Keratinocyte (primary cell): ENCODE measurements at regions not wholly inside any gene's neighbourhood (a gene's known extent, or its start where the extent isn't known, plus 50 kb on each side); places are given as distances from the start of the nearest gene placed in this dataset.

Source experiments
- DNase-seq: peaks from one replicate; pipeline ENCODE4 v3.0.0-alpha.2; 2011; ENCODE audit warnings: low read depth, missing footprints, low spot score
- FAIRE-seq: peaks from 2 replicates; lab custom pipeline; 2011; peaks lifted over from hg19 to GRCh38; lab: Jason Lieb, UNC
- H2AFZ ChIP-seq: 2 replicates; pipeline ENCODE4 v1.6.0; 2012; ENCODE audit warnings: low read length, control low read depth, inconsistent platforms; ENCODE audit not compliant: control insufficient read depth
- H3K27ac ChIP-seq: 2 replicates; pipeline ENCODE4 v1.5.1; 2011; ENCODE audit warnings: low read length; ENCODE audit not compliant: control insufficient read depth, insufficient read depth
- H3K27me3 ChIP-seq: 3 replicates; pipeline ENCODE4 v1.6.0; 2011; ENCODE audit warnings: low read length; ENCODE audit not compliant: control insufficient read depth, insufficient read depth; ENCODE audit errors: extremely low read depth
- H3K36me3 ChIP-seq, 2 experiments: 2 replicates in 1 of 2; 3 replicates in 1 of 2; pipeline ENCODE4 v1.5.1; 2011; ENCODE audit warnings: low read length in 2 of 2, mild to moderate bottlenecking in 1 of 2; ENCODE audit not compliant: control insufficient read depth in 2 of 2, insufficient read depth in 2 of 2; ENCODE audit errors: extremely low read depth in 1 of 2
- H3K4me1 ChIP-seq: 3 replicates; pipeline ENCODE4 v1.5.1; 2011; ENCODE audit warnings: low read length; ENCODE audit not compliant: control insufficient read depth, insufficient read depth; ENCODE audit errors: extremely low read depth
- H3K4me2 ChIP-seq: 3 replicates; pipeline ENCODE4 v1.6.0; 2011; ENCODE audit warnings: low read depth, low read length; ENCODE audit not compliant: control insufficient read depth, insufficient read depth; ENCODE audit errors: extremely low read depth
- H3K4me3 ChIP-seq, 3 experiments: fragments of 200-600 bp in 1 of 3; sonication (generic) in 1 of 3; 2 replicates in 2 of 3; 3 replicates in 1 of 3; pipeline ENCODE4 v1.5.1; 2011 to 2016; ENCODE audit warnings: low read length in 3 of 3, mild to moderate bottlenecking in 3 of 3, control low read depth in 2 of 3, inconsistent platforms in 1 of 3, low read depth in 1 of 3, mixed read lengths in 1 of 3, mixed run types in 1 of 3, moderate library complexity in 1 of 3; ENCODE audit not compliant: control insufficient read depth in 2 of 3, insufficient read depth in 2 of 3; ENCODE audit errors: extremely low read depth in 1 of 3
- H3K79me2 ChIP-seq: 2 replicates; pipeline ENCODE4 v1.6.0; 2012; ENCODE audit warnings: low read length; ENCODE audit not compliant: control insufficient read depth, insufficient read depth
- H3K9ac ChIP-seq: 3 replicates; pipeline ENCODE4 v1.6.0; 2011; ENCODE audit warnings: low read length; ENCODE audit not compliant: control insufficient read depth, insufficient read depth; ENCODE audit errors: extremely low read depth
- H3K9me1 ChIP-seq: 3 replicates; pipeline ENCODE4 v1.6.0; 2011; ENCODE audit warnings: low read length; ENCODE audit not compliant: control insufficient read depth, insufficient read depth; ENCODE audit errors: extremely low read depth
- H3K9me3 ChIP-seq: 2 replicates; pipeline ENCODE4 v1.5.1; 2012; ENCODE audit warnings: low read depth, low read length; ENCODE audit not compliant: control insufficient read depth
- H4K20me1 ChIP-seq: 3 replicates; pipeline ENCODE4 v1.6.0; 2011; ENCODE audit warnings: low read length; ENCODE audit not compliant: control insufficient read depth, insufficient read depth; ENCODE audit errors: extremely low read depth
- CTCF ChIP-seq, 3 experiments: IDR thresholded peaks in 1 of 3; conservative IDR thresholded peaks in 1 of 3; optimal IDR thresholded peaks in 1 of 3; 2 replicates in 2 of 3; 3 replicates in 1 of 3; pipeline versions ENCODE3 to v1.5.1; 2011; ENCODE audit warnings: low read length in 3 of 3, mild to moderate bottlenecking in 3 of 3, moderate library complexity in 2 of 3, control low read depth in 1 of 3, inconsistent platforms in 1 of 3; ENCODE audit not compliant: insufficient read depth in 2 of 3; ENCODE audit errors: extremely low read depth in 1 of 3
- EZH2 ChIP-seq: IDR thresholded peaks from one replicate; pipeline ENCODE4 v1.6.1; 2012; ENCODE audit warnings: inconsistent platforms, mild to moderate bottlenecking, low read length, moderate library complexity
- dilution Hi-C: fragments of 300-500 bp; cut with MboI; formaldehyde crosslinking; loops from one replicate; pipeline ENCODE4 v1.7.0; 2020; ENCODE audit warnings: low sequenced_read_pairs; ENCODE audit not compliant: extremely low pct_ligation_motif_present

- Histone ChIP-seq H4K20me1 (no peaks in the 10 kb centered on the region), H3K9me3 (no peaks in the 10 kb centered on the region), H3K9ac (no peak overlapping the region), H3K27me3 (no peaks in the 10 kb centered on the region), H3K27ac (no peak overlapping the region), H2AFZ (no peak overlapping the region), H3K79me2 (no peaks in the 10 kb centered on the region), H3K4me3 (no peak overlapping the region), H3K4me1 (peaks cover 8% of the 10 kb centered on the region), H3K9me1 (no peaks in the 10 kb centered on the region), H3K36me3 (no peaks in the 10 kb centered on the region), H3K4me2 (no peak overlapping the region)
- TF ChIP-seq EZH2 (no peak), CTCF (optimal IDR thresholded peaks at IDR 0.05 in 1 of 3, IDR thresholded peaks at IDR 0.05 in 1 of 3, conservative IDR thresholded peaks at IDR 0.05 in 1 of 3; ENCODE audit: extremely low read depth in 1 of 3, insufficient read depth in 2 of 3, low read length in 3 of 3) (peak in 1 of 3 experiments; percentile 12)
- dilution Hi-C loops: no loop called here
- FAIRE-seq (no peak), DNase-seq (no peak)
Observed at GRCh38 chr2:37797081-37797480, 125.6 kb upstream of the CDC42EP3 start.

GRCh38 chr2:37798315-37799005 is 126.6 kb upstream of the RMDN2 start:
- peaks cover 18% of the 10 kb centered on the region for H3K4me1 ChIP-seq
- no peak for FAIRE-seq

More at GRCh38 chr2:37798315-37799005, 126.6 kb upstream of the RMDN2 start:
- no peak overlapping the region for H3K9ac ChIP-seq
- TF ChIP-seq EZH2 (no peak), CTCF (optimal IDR thresholded peaks at IDR 0.05 in 1 of 3, IDR thresholded peaks at IDR 0.05 in 1 of 3, conservative IDR thresholded peaks at IDR 0.05 in 1 of 3; ENCODE audit: extremely low read depth in 1 of 3, insufficient read depth in 2 of 3, low read length in 3 of 3) (no peak)
- H3K27ac ChIP-seq: no peak overlapping the region
- dilution Hi-C loops: no loop called here
- no peak overlapping the region for H2AFZ ChIP-seq
- no peak overlapping the region for H3K4me3 ChIP-seq
- H3K36me3 ChIP-seq: no peaks in the 10 kb centered on the region
- H3K27me3 ChIP-seq: no peaks in the 10 kb centered on the region
- H3K79me2 ChIP-seq: no peaks in the 10 kb centered on the region
- DNase-seq: no peak
- no peaks in the 10 kb centered on the region for H3K9me3 ChIP-seq
- H4K20me1 ChIP-seq: no peaks in the 10 kb centered on the region
- H3K9me1 ChIP-seq: no peaks in the 10 kb centered on the region
- H3K4me2 ChIP-seq: no peak overlapping the region
